K562 (cell line): ENCODE measurements at regions not wholly inside any gene's neighbourhood (a gene's known extent, or its start where the extent isn't known, plus 50 kb on each side); places are given as distances from the start of the nearest gene placed in this dataset.

ENCODE experiments used
- ATAC-seq: fragments of 200-7000 bp; cut with Tn5 transposase; 3 replicates; pipeline ENCODE4 v1.9.1; 2020; ENCODE audit warnings: moderate library complexity
- BruUV-seq: library from RNA; stranded (reverse); fragments of 400-500 nt; replicated peaks from 2 replicates; lab custom pipeline; 2021; lab: Mats Ljungman, UMichigan
- CTCF ChIA-PET: fragments of 300-600 bp; formaldehyde crosslinking; extraction: SDS; loops from one replicate; lab custom pipeline; 2021; ENCODE audit warnings: low intra/inter-chr PET ratio; lab: Yijun Ruan, JAX
- POLR2A ChIA-PET: fragments of 300-600, 350-650 bp; sonication (Branson Sonifier 250); formaldehyde crosslinking; extraction: SDS; loops from one replicate; lab custom pipeline; 2021; ENCODE audit warnings: antibody characterized with exemption, inconsistent platforms; lab: Yijun Ruan, JAX
- DNase-seq, 4 experiments: peaks; one replicate each; pipeline versions ENCODE4 v3.0.0 to v3.0.0-alpha.2; 2011 to 2018; ENCODE audit warnings: low spot score in 3 of 4, mixed read lengths in 3 of 4; ENCODE audit errors: extremely low read depth in 1 of 4
- FAIRE-seq: peaks from 2 replicates; lab custom pipeline; 2011; peaks lifted over from hg19 to GRCh38; lab: Jason Lieb, UNC
- H2AFZ ChIP-seq: 2 replicates; pipeline ENCODE4 v1.6.0; 2011; ENCODE audit warnings: low read depth, low read length, control low read depth, inconsistent platforms
- H3K27ac ChIP-seq: fragments of 200-600 bp; 3 replicates; pipeline ENCODE4 v1.8.0; 2011; ENCODE audit warnings: low read depth, mild to moderate bottlenecking, control low read depth, inconsistent platforms, low read length, moderate library complexity, mixed read lengths; ENCODE audit errors: extremely low read depth
- H3K27me3 ChIP-seq, 2 experiments: fragments of 300-600 bp in 1 of 2; 2 replicates in 1 of 2; 3 replicates in 1 of 2; pipeline versions ENCODE4 v1.6.0 to v1.8.0; 2011; ENCODE audit warnings: inconsistent platforms in 2 of 2, low read length in 2 of 2, mild to moderate bottlenecking in 1 of 2, mixed read lengths in 1 of 2, moderate library complexity in 1 of 2; ENCODE audit not compliant: control insufficient read depth in 2 of 2, insufficient read depth in 2 of 2
- H3K36me3 ChIP-seq: fragments of 300-600 bp; 3 replicates; pipeline ENCODE4 v1.8.0; 2011; ENCODE audit warnings: mild to moderate bottlenecking, low read length, inconsistent platforms; ENCODE audit not compliant: control insufficient read depth, insufficient read depth
- H3K4me1 ChIP-seq, 2 experiments: fragments of 200-600 bp in 1 of 2; replicated peaks in 1 of 2; 2 replicates in 1 of 2; 3 replicates in 1 of 2; pipeline versions ENCODE4 v1.5.1 to v1.8.0; 2011; ENCODE audit warnings: inconsistent platforms in 2 of 2, low read length in 2 of 2, mild to moderate bottlenecking in 1 of 2, mixed read lengths in 1 of 2, moderate library complexity in 1 of 2; ENCODE audit not compliant: control insufficient read depth in 2 of 2, insufficient read depth in 2 of 2
- H3K4me2 ChIP-seq: 2 replicates; pipeline ENCODE4 v1.6.1; 2011; ENCODE audit warnings: low read length, control low read depth, inconsistent platforms, mixed read lengths; ENCODE audit not compliant: insufficient read depth
- H3K4me3 ChIP-seq: fragments of 200-600 bp; sonication (generic), shearing (Covaris generic); 2 replicates; pipeline ENCODE4 v1.5.1; 2016; ENCODE audit warnings: control low read depth, inconsistent platforms
- H3K79me2 ChIP-seq: fragments of 200-600 bp; 3 replicates; pipeline ENCODE4 v1.8.0; 2011; ENCODE audit warnings: low read length, inconsistent platforms; ENCODE audit not compliant: control insufficient read depth, insufficient read depth
- H3K9ac ChIP-seq, 2 experiments: 2 replicates each; pipeline versions ENCODE4 v1.6.0 to v1.6.1; 2011; ENCODE audit warnings: low read depth in 2 of 2, low read length in 2 of 2, control low read depth in 1 of 2, inconsistent platforms in 1 of 2, mild to moderate bottlenecking in 1 of 2, mixed read lengths in 1 of 2; ENCODE audit not compliant: insufficient read depth in 1 of 2
- H3K9me1 ChIP-seq: one replicate; pipeline ENCODE4 v1.6.0; 2011; ENCODE audit warnings: inconsistent platforms, mild to moderate bottlenecking, low read length, moderate library complexity; ENCODE audit not compliant: control insufficient read depth, insufficient read depth
- H3K9me3 ChIP-seq: replicated peaks from 2 replicates; pipeline ENCODE4 v1.5.1; 2011; ENCODE audit warnings: low read depth, low read length, inconsistent platforms; ENCODE audit not compliant: control insufficient read depth, insufficient read depth
- H4K20me1 ChIP-seq: replicated peaks from 2 replicates; pipeline ENCODE4 v1.6.1; 2011; ENCODE audit warnings: low read length, inconsistent platforms, mixed read lengths; ENCODE audit not compliant: control insufficient read depth, insufficient read depth
- DLX4 ChIP-seq: fragments of 250-450 bp; sonication (Bioruptor Pico); IDR thresholded peaks from 2 replicates; pipeline ENCODE4 v1.6.1; 2021; ENCODE audit warnings: mild to moderate bottlenecking
- FOXO4 ChIP-seq: fragments of 450-650 bp; formaldehyde crosslinking; IDR thresholded peaks from 2 replicates; pipeline ENCODE4 v1.4.0; 2020; ENCODE audit warnings: mild to moderate bottlenecking, moderate library complexity
- HDAC1 ChIP-seq, 2 experiments: fragments of 450-650 bp; IDR thresholded peaks; 2 replicates each; pipeline ENCODE4 v1.6.1; 2016 to 2017; ENCODE audit warnings: inconsistent platforms in 1 of 2, mild to moderate bottlenecking in 1 of 2, moderate library complexity in 1 of 2
- HEY1 ChIP-seq: fragments of 250-450 bp; sonication (Bioruptor Pico); IDR thresholded peaks from 2 replicates; pipeline ENCODE4 v1.5.0; 2020; ENCODE audit warnings: mild to moderate bottlenecking, moderate library complexity, borderline replicate concordance
- MLX ChIP-seq, 2 experiments: fragments of 450-650 bp in 1 of 2; sonication (generic) in 1 of 2; formaldehyde crosslinking; conservative IDR thresholded peaks; 2 replicates each; pipeline versions ENCODE4 v1.4.0 to v1.8.1; 2020 to 2022; ENCODE audit warnings: mild to moderate bottlenecking in 1 of 2, missing genetic modification reagents in 1 of 2
- MTF1 ChIP-seq: fragments of 250-450 bp; sonication (Bioruptor Pico); IDR thresholded peaks from 2 replicates; pipeline ENCODE4 v1.9.0; 2021; ENCODE audit warnings: moderate library complexity, mild to moderate bottlenecking, inconsistent platforms, borderline replicate concordance
- RFX7 ChIP-seq: fragments of 250-450 bp; sonication (Bioruptor Pico); IDR thresholded peaks from 2 replicates; pipeline ENCODE4 v1.5.1; 2021; ENCODE audit warnings: mild to moderate bottlenecking
- SRSF3 ChIP-seq: fragments of 200-400 bp; formaldehyde crosslinking; IDR thresholded peaks from 2 replicates; pipeline ENCODE4 v1.6.1; 2016; ENCODE audit warnings: mild to moderate bottlenecking, low read length, moderate library complexity; ENCODE audit not compliant: insufficient read depth
- THRB ChIP-seq: fragments of 450-650 bp; formaldehyde crosslinking; conservative IDR thresholded peaks from 2 replicates; pipeline ENCODE4 v1.4.0; 2022; ENCODE audit warnings: mild to moderate bottlenecking, missing genetic modification characterization
- XRCC4 ChIP-seq: IDR thresholded peaks from one replicate; pipeline ENCODE4 v1.6.1; 2011; ENCODE audit not compliant: insufficient read depth, insufficient read length; ENCODE audit errors: extremely low read depth
- ZC3H8 ChIP-seq: fragments of 450-650 bp; IDR thresholded peaks from 2 replicates; pipeline ENCODE4 v1.6.1; 2017
- ZFP30 ChIP-seq: fragments of 250-450 bp; sonication (Bioruptor Pico); IDR thresholded peaks from 2 replicates; pipeline ENCODE4 v1.8.0; 2022; ENCODE audit warnings: moderate library complexity, mild to moderate bottlenecking, inconsistent platforms, borderline replicate concordance
- ZNF121 ChIP-seq: sonication (generic); formaldehyde crosslinking; conservative IDR thresholded peaks from 2 replicates; pipeline ENCODE4 v1.8.0; 2022; ENCODE audit warnings: missing genetic modification reagents
- ZNF146 ChIP-seq: IDR thresholded peaks from one replicate; pipeline ENCODE4 v1.6.1; 2018; ENCODE audit warnings: missing compliant biosample characterization; ENCODE audit not compliant: unreplicated experiment
- ZNF253 ChIP-seq: fragments of 250-450 bp; sonication (Bioruptor Pico); conservative IDR thresholded peaks from 2 replicates; pipeline ENCODE4 v1.6.1; 2021; ENCODE audit warnings: mild to moderate bottlenecking
- ZNF592 ChIP-seq: fragments of 450-650 bp; IDR thresholded peaks from 2 replicates; pipeline ENCODE4 v1.6.1; 2017; ENCODE audit warnings: antibody characterized with exemption, mild to moderate bottlenecking
- WGBS: fragments of 100-300 bp; shearing (Covaris generic); methylation state at CpG from one replicate; pipeline ENCODE4 v1.1.6; 2016; ENCODE audit warnings: low coverage, mixed read lengths; ENCODE audit not compliant: insufficient coverage; ENCODE audit errors: missing lambda C conversion rate; 5-methylcytosine and 5-hydroxymethylcytosine counted together
- in situ Hi-C: fragments of 300-500 bp; cut with MboI; formaldehyde crosslinking; loops from 4 replicates; pipeline ENCODE4 v1.15.0; 2018; ENCODE audit warnings: inconsistent platforms, mixed read lengths
- intact Hi-C: fragments of 100-400 bp; cut with micrococcal nuclease; formaldehyde crosslinking; loops from 2 replicates; pipeline ENCODE4 v1.14.2; 2022

- H3K27ac ChIP-seq, result no peak overlapping the region
- DNase-seq (no peak), FAIRE-seq (no peak)
- intact Hi-C loops, result no loop called here
- no peak overlapping the region for H3K4me3 ChIP-seq
- H2AFZ ChIP-seq, result no peak overlapping the region
- no peaks in the 10 kb centered on the region for H3K9me1 ChIP-seq
- in situ Hi-C loops, result no loop called here
- no peak overlapping the region for H3K4me2 ChIP-seq
- no peaks in the 10 kb centered on the region for H3K36me3 ChIP-seq
- no peak overlapping the region for H3K9ac ChIP-seq
- no peaks in the 10 kb centered on the region for H3K4me1 ChIP-seq
- no peaks in the 10 kb centered on the region for H4K20me1 ChIP-seq
- no peaks in the 10 kb centered on the region for H3K9me3 ChIP-seq
- 16% methylated on average over 3 of the region's 3 CpGs for WGBS
- POLR2A ChIA-PET, result no interaction called here
- no peaks in the 10 kb centered on the region for H3K27me3 ChIP-seq
- TF ChIP-seq ZFP30 (CRISPR knock-in tag), result no peak
- no peak for TF ChIP-seq ZNF146 (CRISPR knock-in tag)
- TF ChIP-seq ZNF121 (CRISPR knock-in tag), result no peak
- no peak for TF ChIP-seq MLX (CRISPR knock-in tag; conservative IDR thresholded peaks at IDR 0.05)
- no peak for TF ChIP-seq XRCC4
- TF ChIP-seq ZNF253 (CRISPR knock-in tag), result no peak
- TF ChIP-seq HEY1 (CRISPR knock-in tag), result no peak
- TF ChIP-seq ZC3H8, result no peak
- no peak for TF ChIP-seq THRB (CRISPR knock-in tag)
- TF ChIP-seq FOXO4 (CRISPR knock-in tag), result no peak
- no peak for TF ChIP-seq HDAC1 (IDR thresholded peaks at IDR 0.05)
- TF ChIP-seq ZNF592, result no peak
- no peak for TF ChIP-seq MTF1 (CRISPR knock-in tag)
- TF ChIP-seq SRSF3, result no peak
- TF ChIP-seq DLX4, result no peak
- TF ChIP-seq RFX7 (CRISPR knock-in tag), result no peak
- TF ChIP-seq, all 486 proteins: peak for 0
- CTCF ChIA-PET, result no interaction called here
- BruUV-seq, result no TSS peak
- no peaks in the 10 kb centered on the region for H3K79me2 ChIP-seq
- ATAC-seq, result no peak
These were observed 218.4 kb downstream of the CHRM2 start for GRCh38 chr7:137086896-137087295.
